GM19397 (cell line): ENCODE measurements at regions not wholly inside any gene's neighbourhood (a gene's known extent, or its start where the extent isn't known, plus 50 kb on each side); places are given as distances from the start of the nearest gene placed in this dataset.
A peak's percentile ranks its signal among the peaks of the same experiment; 100 is the strongest.

Experiments used
- ATAC-seq: cut with Tn5 transposase; IDR thresholded peaks from one replicate; pipeline ENCODE4 v1.9.1; 2021; ENCODE audit warnings: mild to moderate bottlenecking, moderate library complexity; ENCODE audit not compliant: unreplicated experiment

DNA sequence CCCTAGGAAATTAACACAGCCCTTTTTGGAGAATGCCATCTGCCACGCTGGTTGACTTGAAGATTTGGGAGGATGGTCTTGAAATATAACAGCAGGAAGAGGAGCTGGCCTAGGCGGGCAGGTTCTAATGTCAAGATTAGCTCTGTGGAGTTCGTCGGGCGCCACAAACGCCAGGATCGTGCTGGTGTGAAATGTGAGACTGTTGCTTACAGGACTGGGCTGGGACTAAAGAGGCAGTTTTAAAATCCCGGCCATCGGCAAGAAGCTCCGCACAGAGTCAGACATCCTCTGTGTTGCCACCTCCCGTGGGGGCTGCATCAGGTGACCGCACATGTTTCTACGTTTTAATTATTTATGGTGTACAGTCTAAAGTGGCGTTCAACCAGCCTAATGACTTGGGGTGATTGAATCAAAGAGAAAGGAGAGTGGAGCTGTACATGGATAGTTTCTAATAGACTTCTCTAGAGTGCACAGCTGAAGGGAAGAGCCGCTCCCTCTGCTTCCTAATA is 99.4 kb upstream of the BCL11A start:
- no peak for ATAC-seq

DNA sequence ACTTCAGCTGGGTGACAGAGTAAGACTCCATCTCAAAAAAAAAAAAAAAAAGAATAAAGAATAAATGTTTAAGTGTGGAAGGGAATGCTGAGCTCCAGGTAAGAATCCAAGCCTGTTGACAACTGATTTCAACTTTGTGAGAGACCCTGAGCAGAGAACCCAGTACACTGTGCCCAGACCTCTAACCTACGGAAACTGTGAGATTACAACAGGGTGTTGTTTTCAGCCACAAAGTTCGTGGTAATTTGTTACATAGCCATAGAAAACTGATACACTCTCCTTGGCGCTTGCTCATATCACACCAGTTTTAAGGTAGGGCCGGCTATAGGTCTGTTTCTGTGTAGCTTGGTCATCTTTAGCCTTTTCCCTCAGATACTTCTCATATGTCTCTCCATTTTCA is 98.4 kb upstream of the PAPOLG start:
- ATAC-seq: no peak

DNA sequence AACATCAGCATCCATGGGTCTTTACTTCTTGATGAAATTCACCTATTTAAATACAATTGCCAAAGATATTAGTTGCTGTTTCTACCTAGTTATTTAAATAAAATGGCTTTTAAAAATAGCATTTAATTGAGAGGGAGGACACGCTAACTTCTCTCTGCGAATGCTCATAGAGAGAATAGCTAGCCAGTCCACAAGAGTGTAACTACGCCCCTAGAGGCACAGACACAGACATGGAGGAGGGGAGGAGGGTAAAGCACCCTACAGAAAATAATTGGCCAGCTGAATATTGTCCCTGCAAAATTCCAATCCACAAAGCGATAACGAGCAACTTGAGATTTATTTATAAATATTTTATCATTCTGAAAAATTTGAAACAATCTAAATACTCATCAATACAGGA is 97.0 kb upstream of the PAPOLG start:
- no peak for ATAC-seq

DNA sequence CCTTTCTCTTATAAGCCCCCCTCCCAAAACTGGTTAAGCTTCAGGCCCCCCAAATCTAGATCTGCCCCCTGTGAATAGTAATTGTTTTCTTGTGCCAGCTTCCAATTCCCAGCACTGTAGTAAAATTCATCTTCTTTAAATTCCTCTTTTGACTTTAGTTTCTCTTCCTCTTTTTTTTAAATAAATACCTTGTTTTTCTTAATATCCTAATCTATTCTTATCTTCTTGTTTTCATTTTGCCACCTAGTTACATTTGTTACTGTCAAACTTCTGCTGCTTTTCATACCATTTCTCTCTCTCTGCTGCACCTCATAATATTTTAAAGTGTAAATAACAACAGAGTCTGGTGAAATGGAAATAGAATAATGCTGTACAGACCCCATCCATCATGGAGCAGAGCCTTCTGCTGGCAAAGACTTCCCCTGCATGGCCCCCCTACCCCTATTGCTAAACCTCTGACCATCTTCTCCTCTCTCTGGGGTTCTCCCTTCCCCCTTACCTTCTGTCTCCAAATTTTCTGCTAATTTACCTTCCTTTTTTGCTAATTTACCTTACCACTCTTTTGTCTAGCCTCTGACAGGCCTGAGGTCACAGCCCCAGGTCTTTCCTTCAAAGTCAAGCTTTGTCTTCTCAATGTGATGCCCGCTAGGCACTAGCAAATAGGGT is 94.9 kb upstream of the PAPOLG start:
- ATAC-seq: no peak

DNA sequence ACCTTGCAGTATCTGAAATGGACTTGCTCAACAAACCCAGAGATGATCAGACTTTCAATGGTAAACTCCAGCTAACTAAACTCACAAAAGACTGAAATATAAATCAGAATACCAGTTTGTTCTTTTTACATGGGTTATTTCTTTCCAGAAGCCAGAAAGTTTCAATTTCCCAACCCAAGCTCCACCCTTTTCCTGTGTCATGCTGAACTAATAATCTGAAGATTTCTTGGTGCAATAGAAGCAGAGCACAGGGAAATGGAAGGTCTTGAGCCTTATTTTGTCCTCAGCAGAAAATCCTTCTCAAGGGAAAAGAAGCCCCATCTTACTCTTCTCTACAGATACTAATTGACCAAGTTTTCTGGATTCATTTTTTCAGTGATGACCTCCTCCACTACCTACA is 93.3 kb upstream of the PAPOLG start:
- no peak for ATAC-seq

GRCh38 chr2:60671966-60672365 is 84.1 kb upstream of the PAPOLG start:
- no peak for ATAC-seq

DNA sequence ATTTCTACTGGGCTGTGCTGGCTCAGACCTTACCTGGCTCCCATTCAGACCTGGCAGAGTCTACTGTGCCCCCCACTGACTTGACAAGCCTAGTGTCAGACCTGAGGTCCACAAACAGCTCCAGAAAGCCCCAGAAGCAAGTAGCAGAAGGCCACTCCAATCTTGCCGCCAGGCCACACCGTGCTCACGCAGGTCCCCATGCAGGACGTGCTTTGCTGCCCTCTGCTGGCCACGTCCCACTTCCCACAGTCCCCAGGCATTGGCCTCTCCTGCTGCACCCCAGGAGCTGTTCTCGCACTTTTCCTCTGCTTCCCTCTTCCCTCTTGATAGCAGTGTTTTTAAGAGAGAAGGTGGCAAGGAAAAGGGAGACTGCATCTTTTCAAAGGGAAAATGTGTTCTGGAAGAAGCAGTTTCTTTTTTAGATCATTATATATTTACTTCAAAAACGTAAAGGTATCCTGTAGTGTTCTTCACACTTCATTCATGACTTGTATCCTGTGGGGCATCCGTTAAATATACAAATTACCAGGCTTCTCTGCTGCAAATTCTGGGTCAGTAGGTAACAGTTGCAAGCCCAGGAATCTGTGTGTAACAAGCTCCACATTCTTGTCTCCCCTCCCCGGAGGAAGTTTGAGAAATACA is 81.4 kb upstream of the PAPOLG start:
- peak; percentile 98 for ATAC-seq

GRCh38 chr2:60675301-60675700 is 80.8 kb upstream of the PAPOLG start:
- ATAC-seq: no peak

DNA sequence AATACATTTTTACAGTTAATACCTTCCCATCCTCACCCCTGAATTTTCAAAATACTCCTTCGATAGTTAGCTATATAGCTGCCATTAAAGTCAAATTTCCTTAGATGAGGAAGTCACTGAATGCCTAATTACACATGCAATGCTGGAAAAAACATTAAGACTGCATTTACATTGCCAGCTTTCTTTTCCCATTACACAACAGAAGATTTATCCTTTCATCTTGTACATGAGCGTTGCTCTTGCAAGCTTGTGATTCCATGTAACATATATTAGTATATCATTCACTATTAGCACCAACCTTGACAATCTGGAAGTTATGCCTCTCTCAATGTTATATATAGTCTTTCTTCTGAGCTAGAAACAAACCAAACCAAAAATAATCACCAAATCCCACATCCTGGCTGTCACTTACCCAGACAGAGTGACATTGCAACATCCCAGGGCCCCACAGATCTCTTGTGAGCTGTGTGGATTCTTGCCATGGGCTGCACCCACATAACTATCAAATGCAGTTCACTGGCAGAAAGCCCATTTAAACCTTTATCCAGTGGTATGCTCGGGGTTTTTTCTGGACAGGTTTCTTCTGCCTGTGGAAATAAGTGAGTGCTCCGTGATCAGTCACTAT is 79.2 kb upstream of the PAPOLG start:
- no peak for ATAC-seq

DNA sequence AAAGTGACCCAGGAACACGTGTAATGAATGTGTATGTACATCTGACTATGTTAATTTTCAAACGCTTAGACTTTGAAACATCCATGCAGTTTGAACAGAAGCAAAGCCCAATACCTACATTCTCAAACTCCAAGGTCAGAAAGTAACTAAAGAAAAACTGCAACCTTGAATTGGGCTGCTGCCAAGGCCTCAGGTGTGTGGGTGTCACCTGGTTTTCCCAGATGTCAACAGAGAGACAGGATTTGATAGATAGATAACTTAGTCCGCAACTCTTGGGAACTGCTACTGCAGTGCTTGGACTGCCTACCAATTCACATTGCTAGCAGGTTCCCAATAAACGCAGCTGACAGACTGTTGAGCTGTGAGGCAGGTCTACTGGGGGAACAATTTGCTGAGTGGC is 78.7 kb upstream of the PAPOLG start:
- no peak for ATAC-seq

DNA sequence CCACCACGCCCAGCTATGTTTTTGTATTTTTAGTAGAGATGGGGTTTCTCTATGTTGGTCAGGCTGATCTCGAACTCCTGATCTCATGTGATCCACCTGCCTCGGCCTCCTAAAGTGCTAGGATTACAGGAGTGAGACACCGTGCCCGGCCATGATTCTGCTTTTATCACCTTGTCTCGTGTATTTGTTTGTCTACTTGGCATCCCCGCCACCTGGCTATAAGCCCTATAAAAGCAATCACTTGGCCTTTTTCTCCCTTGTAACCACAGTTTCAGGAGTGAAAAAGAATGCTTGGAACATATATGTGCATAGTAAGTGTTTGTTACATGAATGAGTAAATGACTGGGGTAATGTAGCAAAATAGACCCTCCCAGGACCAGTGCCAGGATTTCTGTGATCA is 77.5 kb upstream of the PAPOLG start:
- no peak for ATAC-seq

GRCh38 chr2:60679036-60679780 is 76.9 kb upstream of the PAPOLG start:
- no peak for ATAC-seq

DNA sequence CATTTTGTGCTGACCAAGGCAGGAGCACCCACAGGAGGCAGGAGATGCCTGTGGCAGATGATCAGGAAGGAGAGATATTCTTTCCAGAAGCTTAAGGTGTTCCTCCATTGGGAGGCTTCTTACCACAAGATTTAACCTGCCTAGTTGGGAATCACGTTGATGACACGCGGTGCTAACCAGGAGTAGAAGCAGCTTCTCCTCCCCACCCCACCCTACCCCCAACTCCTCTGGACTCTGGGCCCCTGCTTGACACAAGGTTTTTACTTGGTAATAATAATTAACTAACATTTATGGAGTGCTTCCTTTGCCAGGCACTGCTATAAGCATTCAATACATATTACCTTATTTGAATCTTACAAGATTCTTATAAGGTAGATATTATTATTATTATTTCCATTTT is 62.5 kb upstream of the PAPOLG start:
- no peak for ATAC-seq

GRCh38 chr2:60695793-60696192 is 60.3 kb upstream of the PAPOLG start:
- ATAC-seq: no peak

GRCh38 chr2:60699617-60700016 is 56.5 kb upstream of the PAPOLG start:
- no peak for ATAC-seq

DNA sequence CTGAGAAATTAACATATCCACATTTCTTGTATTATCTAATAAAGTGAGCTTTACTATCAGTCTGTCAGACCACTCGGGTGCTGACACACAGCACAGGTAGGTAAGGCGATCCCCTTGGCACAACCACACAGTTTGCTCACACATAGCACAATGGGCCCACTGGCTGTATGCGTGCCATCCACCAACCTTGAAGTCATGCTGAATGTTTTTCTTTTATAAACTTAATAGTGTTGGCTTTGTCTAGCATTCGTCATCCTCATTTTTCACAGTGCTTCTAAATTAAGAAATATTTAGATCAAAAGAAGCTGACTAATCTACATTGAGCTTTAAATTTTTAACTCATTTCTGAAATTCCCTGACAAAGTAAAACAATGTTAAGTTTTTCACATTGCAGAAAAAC is 50.0 kb upstream of the PAPOLG start:
- no peak for ATAC-seq
